Mucosa of rectum (tissue), 2 donors: ENCODE measurements at regions not wholly inside any gene's neighbourhood (a gene's known extent, or its start where the extent isn't known, plus 50 kb on each side); places are given as distances from the start of the nearest gene placed in this dataset.

Source experiments
- H3K27ac ChIP-seq, 2 donors: one replicate each; pipeline ENCODE4 v1.7.0; 2013; ENCODE audit warnings: inconsistent platforms in 2 of 2, low read depth in 2 of 2, low read length in 2 of 2
- H3K27me3 ChIP-seq, 2 donors: one replicate each; pipeline ENCODE4 v1.7.0; 2013; ENCODE audit warnings: low read length in 2 of 2; ENCODE audit not compliant: control insufficient read depth in 2 of 2, insufficient read depth in 2 of 2
- H3K36me3 ChIP-seq, 2 donors: one replicate each; pipeline ENCODE4 v1.7.0; 2013; ENCODE audit warnings: low read length in 2 of 2; ENCODE audit not compliant: control insufficient read depth in 2 of 2, insufficient read depth in 2 of 2
- H3K4me1 ChIP-seq, 2 donors: one replicate each; pipeline ENCODE4 v1.7.0; 2013; ENCODE audit warnings: low read length in 2 of 2, mild to moderate bottlenecking in 1 of 2; ENCODE audit not compliant: control insufficient read depth in 2 of 2, insufficient read depth in 2 of 2
- H3K4me3 ChIP-seq, 2 donors: one replicate each; pipeline ENCODE4 v1.7.0; 2013; ENCODE audit warnings: low read length in 2 of 2
- H3K9ac ChIP-seq, 2 donors: one replicate each; pipeline ENCODE4 v1.7.0; 2013; ENCODE audit warnings: low read length in 2 of 2, low read depth in 1 of 2, mild to moderate bottlenecking in 1 of 2
- H3K9me3 ChIP-seq, 2 donors: one replicate each; pipeline ENCODE4 v1.7.0; 2013; ENCODE audit warnings: low read length in 2 of 2; ENCODE audit not compliant: control insufficient read depth in 2 of 2
- donor health status: healthy.
- donor health status: Normal muscosa, but diverticular disease.

DNA sequence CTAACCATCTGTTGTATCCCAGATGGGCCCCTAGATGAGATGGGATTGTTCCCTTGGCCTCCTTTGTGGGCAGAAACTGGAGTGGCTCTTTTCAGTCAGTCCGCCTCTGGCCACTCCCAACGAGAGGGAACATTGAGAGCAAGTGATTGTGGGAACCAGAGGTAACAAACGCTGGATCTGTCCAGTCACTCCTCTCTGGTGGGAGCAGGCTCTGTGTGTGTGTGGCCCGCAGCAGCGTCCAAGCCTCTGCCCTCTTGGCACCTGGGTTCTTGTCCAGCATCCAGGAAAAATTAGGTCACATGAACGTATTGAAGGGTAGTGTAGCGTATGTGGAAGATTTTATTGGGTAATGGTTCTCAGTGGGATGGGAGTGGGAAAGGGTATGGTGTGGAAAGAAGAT is 101.9 kb upstream of the COX10 start:
- Histone ChIP-seq H3K9ac (no peak overlapping the region), H3K36me3 (no peaks in the 10 kb centered on the region), H3K27me3 (no peaks in the 10 kb centered on the region), H3K9me3 (no peaks in the 10 kb centered on the region), H3K4me3 (no peak overlapping the region), H3K4me1 (no peaks in the 10 kb centered on the region), H3K27ac (no peak overlapping the region)

DNA sequence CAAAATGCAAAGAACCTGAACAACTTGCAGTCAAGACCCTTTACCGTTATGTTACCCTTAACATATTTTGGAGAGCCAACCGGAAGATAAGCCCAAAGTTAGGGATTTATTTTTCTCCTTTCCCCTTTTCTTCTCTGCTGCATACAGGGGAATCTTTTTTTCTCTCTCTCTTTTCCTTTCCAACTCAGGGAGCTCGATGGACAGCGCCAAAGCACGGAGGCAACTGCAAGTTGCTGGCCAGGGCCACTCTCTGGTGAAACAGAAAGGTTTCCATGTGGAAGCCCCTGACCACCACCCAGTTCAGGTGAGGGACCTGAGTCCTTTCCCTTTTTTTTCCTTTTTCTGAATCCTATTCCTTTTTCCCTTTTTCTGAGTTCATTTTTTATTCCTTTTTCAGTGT is 98.8 kb upstream of the COX10 start:
- Histone ChIP-seq H3K36me3 (no peaks in the 10 kb centered on the region), H3K4me1 (no peaks in the 10 kb centered on the region), H3K27me3 (no peaks in the 10 kb centered on the region), H3K9me3 (no peaks in the 10 kb centered on the region), H3K27ac (no peak overlapping the region), H3K9ac (no peak overlapping the region), H3K4me3 (no peak overlapping the region)

DNA sequence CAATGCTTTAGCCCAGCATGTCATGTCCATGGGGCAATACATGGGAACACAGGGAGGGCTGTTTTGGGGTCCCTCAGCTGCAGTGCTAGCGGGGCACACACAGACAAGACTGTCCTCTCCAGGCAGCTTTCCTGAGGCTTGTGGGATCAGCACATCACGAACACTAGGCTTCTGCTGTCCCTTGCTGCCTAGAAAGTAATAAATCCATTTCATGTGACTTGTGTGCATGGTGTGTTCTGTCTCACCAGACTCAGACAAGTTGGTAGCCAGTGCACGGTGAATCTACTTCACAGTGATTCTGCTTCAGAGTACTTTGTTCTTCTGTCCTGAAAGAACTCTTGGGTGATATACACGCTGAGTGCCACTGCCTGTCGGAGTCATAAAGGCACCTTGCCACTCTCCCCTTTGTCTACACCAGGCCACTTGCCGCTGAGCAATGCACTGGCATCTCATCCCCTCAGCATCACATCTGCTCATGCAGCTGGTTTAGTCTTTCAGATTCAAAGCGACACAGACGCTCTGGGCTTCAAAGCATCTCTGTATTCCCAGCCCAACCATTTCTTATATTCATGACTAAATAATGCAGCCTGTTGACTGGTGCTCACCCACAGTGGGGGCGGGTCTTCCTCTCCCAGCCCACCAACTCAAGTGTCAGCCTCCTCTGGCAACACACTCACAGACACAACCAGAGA is 95.2 kb upstream of the COX10 start:
- H3K27ac ChIP-seq = no peak overlapping the region
- no peaks in the 10 kb centered on the region for H3K27me3 ChIP-seq
- no peaks in the 10 kb centered on the region for H3K4me1 ChIP-seq

DNA sequence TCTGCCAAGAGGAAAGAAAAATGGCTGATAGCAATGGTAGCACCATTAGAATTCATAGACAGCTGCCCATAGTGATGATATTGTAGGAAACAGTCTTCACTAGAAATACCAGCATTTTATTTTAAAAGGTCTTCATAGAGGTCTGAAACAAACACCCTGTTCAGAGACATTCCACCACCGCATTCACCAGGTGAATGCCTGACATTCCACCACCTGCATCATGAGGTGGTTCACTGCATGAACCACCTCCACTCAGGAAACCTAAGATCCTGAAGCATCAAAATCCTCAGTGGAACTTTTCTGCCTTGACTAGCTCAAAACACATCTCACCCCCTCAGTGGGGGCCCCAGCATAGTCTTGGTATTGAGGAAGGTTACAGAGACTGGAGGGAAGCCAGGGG is 91.5 kb upstream of the COX10 start:
- H3K9ac ChIP-seq = no peak overlapping the region
- no peaks in the 10 kb centered on the region for H3K9me3 ChIP-seq
- no peak overlapping the region for H3K27ac ChIP-seq
- no peaks in the 10 kb centered on the region for H3K36me3 ChIP-seq
- no peaks in the 10 kb centered on the region for H3K4me1 ChIP-seq
- H3K27me3 ChIP-seq = no peaks in the 10 kb centered on the region
- H3K4me3 ChIP-seq = no peak overlapping the region

More for the DNA sequence above, 95.2 kb upstream of the COX10 start:
- Histone ChIP-seq H3K9ac (no peak overlapping the region), H3K36me3 (no peaks in the 10 kb centered on the region), H3K9me3 (no peaks in the 10 kb centered on the region), H3K4me3 (no peak overlapping the region)

DNA sequence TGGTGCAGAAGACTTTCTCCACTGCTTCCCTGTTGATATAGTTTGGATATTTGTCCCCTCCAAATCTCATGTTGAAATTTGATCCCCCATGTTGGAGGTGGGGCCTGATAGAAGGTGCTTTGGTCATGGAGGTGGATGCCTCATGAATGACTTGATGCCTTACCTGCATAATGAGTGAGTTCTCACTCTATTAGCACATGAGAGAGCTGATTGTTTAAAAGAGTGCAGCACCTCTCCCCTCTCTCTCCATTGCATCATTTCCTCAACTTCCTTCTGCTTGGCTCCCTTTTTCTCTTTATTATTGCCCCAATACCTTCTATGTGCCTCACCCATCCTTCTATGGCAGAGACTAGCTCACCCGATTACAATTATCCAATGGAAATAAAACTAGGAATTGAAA is 90.8 kb upstream of the COX10 start:
- Histone ChIP-seq H3K9me3 (no peaks in the 10 kb centered on the region), H3K9ac (no peak overlapping the region), H3K27ac (no peak overlapping the region), H3K4me3 (no peak overlapping the region), H3K36me3 (no peaks in the 10 kb centered on the region), H3K4me1 (no peaks in the 10 kb centered on the region), H3K27me3 (no peaks in the 10 kb centered on the region)

DNA sequence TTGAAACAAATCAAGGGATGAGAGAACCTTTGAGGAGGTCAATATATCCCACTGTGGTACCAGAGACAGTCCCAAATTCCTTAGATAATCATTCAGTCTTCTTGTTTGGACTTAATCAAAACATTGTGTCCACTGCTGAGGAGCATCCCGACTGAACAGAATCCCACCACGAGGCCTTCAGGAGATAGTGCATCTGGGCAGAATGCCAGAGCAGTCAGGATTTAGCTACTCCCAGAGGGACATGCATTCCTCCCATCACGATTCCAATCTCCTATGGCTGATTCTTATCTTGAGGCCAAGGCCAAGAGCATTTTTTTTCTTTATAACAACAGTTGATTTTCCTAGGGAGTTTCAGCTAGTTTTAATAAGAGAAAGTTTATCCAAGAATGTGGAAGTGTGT is 87.4 kb upstream of the COX10 start:
- H3K27ac ChIP-seq = no peak overlapping the region
- H3K9ac ChIP-seq = no peak overlapping the region
- no peaks in the 10 kb centered on the region for H3K4me1 ChIP-seq
- no peak overlapping the region for H3K4me3 ChIP-seq
- H3K36me3 ChIP-seq = no peaks in the 10 kb centered on the region
- H3K27me3 ChIP-seq = no peaks in the 10 kb centered on the region
- H3K9me3 ChIP-seq = no peaks in the 10 kb centered on the region

DNA sequence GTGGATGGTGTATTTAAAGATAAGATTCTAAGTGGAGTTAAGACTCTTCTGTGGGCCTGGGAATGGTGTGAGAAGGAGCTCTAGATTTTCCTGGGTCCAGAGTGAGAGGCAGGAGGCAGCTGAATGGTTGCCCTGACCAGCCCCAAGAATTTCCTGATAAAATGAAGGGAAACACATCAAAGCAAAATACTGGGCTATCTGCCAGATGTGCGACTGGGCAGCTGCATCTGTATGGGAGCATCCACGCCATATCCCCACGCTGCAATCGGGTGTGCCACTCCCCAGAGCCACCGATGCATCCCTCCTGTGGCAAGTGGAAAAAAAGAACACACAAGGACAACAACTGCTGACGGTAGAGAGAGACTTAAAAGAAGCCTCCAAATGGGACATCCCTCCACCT is 84.3 kb upstream of the COX10 start:
- no peak overlapping the region for H3K9ac ChIP-seq
- H3K27me3 ChIP-seq = no peaks in the 10 kb centered on the region
- no peak overlapping the region for H3K4me3 ChIP-seq
- no peaks in the 10 kb centered on the region for H3K4me1 ChIP-seq
- H3K27ac ChIP-seq = no peak overlapping the region
- no peaks in the 10 kb centered on the region for H3K36me3 ChIP-seq
- no peaks in the 10 kb centered on the region for H3K9me3 ChIP-seq

DNA sequence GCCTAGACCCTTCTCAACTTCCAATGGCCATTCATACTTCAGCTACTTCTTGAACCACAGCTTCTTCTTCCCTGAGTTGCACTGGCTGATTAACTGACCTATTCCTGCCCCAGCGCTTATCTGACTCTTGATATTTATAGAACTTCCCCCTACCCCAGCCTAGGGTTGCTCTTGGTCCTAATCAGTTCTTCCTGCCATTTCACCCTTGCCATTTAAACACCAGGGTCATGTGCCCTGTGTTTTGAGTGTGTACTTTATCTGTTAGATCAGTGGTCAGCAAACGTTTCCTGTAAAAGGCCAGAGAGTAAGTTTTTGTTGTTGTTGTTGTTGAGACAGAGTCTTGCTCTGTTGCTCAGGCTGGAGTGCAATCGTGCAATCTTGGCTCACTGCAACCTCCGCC is 82.4 kb upstream of the COX10 start:
- H3K9ac ChIP-seq = no peak overlapping the region
- no peak overlapping the region for H3K4me3 ChIP-seq
- no peaks in the 10 kb centered on the region for H3K9me3 ChIP-seq
- no peaks in the 10 kb centered on the region for H3K27me3 ChIP-seq
- H3K36me3 ChIP-seq = no peaks in the 10 kb centered on the region
- H3K4me1 ChIP-seq = no peaks in the 10 kb centered on the region
- no peak overlapping the region for H3K27ac ChIP-seq

DNA sequence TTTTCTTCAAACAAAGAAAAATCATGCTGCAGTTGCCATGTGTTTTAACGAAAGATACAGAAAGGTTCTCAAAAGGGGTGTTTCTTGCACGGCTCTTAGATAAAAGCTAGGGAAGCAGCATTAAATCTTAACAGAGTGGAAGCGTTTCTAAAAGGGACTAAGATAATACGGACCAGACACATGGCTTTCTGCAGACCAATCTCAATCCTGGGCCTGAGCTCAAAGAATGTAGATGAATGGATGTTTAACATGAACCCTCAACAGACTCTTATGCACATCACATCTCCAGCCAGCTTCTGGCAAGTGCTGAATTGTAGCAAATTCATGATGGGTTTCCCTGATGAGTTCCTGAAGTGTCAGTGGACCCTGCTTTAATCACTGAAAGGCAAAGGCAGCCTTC is 80.2 kb upstream of the COX10 start:
- no peaks in the 10 kb centered on the region for H3K9me3 ChIP-seq
- no peak overlapping the region for H3K9ac ChIP-seq
- no peaks in the 10 kb centered on the region for H3K27me3 ChIP-seq
- H3K36me3 ChIP-seq = no peaks in the 10 kb centered on the region
- H3K4me1 ChIP-seq = no peaks in the 10 kb centered on the region
- H3K27ac ChIP-seq = no peak overlapping the region
- H3K4me3 ChIP-seq = no peak overlapping the region

DNA sequence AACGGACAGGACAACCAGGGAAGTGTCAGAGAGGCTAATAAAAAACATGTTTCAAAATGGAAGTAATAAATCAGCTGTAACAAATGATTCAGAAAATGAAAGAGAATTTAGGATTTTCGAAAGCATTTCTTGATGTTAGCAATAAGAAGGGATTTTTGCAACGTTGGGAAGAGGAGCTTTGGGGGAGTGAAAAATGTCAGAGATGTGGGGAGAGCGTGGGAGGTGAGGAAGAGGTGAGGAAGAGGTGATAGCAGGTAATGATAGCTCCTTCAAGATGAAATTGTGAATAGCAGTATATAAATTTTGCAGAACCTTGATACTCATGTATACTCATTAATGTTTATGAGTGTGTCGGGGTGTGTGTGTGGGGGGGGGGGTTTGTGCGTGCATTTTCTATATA is 76.2 kb upstream of the COX10 start:
- H3K9ac ChIP-seq = no peak overlapping the region
- no peaks in the 10 kb centered on the region for H3K27me3 ChIP-seq
- H3K9me3 ChIP-seq = no peaks in the 10 kb centered on the region
- H3K4me3 ChIP-seq = no peak overlapping the region
- no peaks in the 10 kb centered on the region for H3K4me1 ChIP-seq
- H3K27ac ChIP-seq = no peak overlapping the region
- H3K36me3 ChIP-seq = no peaks in the 10 kb centered on the region

DNA sequence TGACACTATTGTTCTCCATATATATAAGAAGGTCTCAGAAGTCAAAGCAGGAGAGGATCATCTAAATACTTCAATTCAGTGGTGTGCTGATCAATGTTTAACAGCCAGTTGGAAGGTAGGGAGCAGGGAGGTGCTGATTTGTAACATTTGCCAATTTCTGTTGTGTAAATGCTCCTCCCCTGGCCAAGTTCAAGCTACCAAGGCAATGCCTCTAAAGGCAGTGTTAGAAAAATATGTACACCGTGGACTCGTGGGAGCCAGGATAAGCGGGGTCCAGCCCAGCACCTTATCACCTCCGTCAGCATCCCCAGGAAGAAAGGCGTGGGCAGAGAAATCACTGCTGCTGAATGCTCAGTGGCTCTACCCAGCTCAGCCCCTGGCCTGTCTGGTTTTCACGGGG is 75.3 kb upstream of the COX10 start:
- Histone ChIP-seq H3K9me3 (no peaks in the 10 kb centered on the region), H3K9ac (no peak overlapping the region), H3K27me3 (no peaks in the 10 kb centered on the region), H3K4me3 (no peak overlapping the region), H3K27ac (no peak overlapping the region), H3K4me1 (no peaks in the 10 kb centered on the region), H3K36me3 (no peaks in the 10 kb centered on the region)
